Upper lobe of left lung (tissue), 6 donors: ENCODE measurements at regions not wholly inside any gene's neighbourhood (a gene's known extent, or its start where the extent isn't known, plus 50 kb on each side); places are given as distances from the start of the nearest gene placed in this dataset.

Experiments
- ATAC-seq, 2 donors: fragments of 200-7000 bp; cut with Tn5 transposase; one replicate each; pipeline ENCODE4 v1.9.1; 2022; ENCODE audit warnings: mild to moderate bottlenecking in 2 of 2, moderate library complexity in 2 of 2; ENCODE audit not compliant: low FRiP score in 2 of 2
- DNase-seq, 2 donors: peaks; one replicate each; pipeline ENCODE4 v3.0.0-alpha.2; 2019 to 2020
- H3K27ac ChIP-seq, 4 donors: fragments of 200-600 bp; sonication (generic); one replicate each; pipeline ENCODE4 v1.5.1; 2016 to 2019
- H3K27me3 ChIP-seq, 4 donors: fragments of 200-600 bp; sonication (generic); one replicate each; pipeline ENCODE4 v1.5.1; 2017 to 2019
- H3K36me3 ChIP-seq, 4 donors: fragments of 200-600 bp; sonication (generic); one replicate each; pipeline ENCODE4 v1.5.1; 2016 to 2019
- H3K4me1 ChIP-seq, 4 donors: fragments of 200-600 bp; sonication (generic); one replicate each; pipeline ENCODE4 v1.5.1; 2018 to 2019
- H3K4me3 ChIP-seq, 4 donors: fragments of 200-600 bp; sonication (generic); one replicate each; pipeline ENCODE4 v1.5.1; 2017 to 2019; ENCODE audit warnings: mild to moderate bottlenecking in 2 of 4, moderate library complexity in 1 of 4
- H3K9me3 ChIP-seq, 4 donors: fragments of 200-600 bp; sonication (generic); one replicate each; pipeline ENCODE4 v1.5.1; 2018 to 2019
- CTCF ChIP-seq, 6 experiments: fragments of 450-650 bp in 4 of 6; fragments of 200-600 bp in 2 of 6; sonication (generic) in 2 of 6; IDR thresholded peaks; one replicate each; pipeline ENCODE4 v1.5.1; 2016 to 2019; ENCODE audit warnings: antibody characterized with exemption in 6 of 6
- EP300 ChIP-seq, 4 donors: sonication (generic); formaldehyde crosslinking; IDR thresholded peaks; one replicate each; pipeline ENCODE4 v1.5.1; 2017; ENCODE audit warnings: antibody characterized with exemption in 4 of 4, control low read depth in 2 of 4
- POLR2A ChIP-seq, 4 donors: fragments of 450-650 bp; IDR thresholded peaks; one replicate each; pipeline ENCODE4 v1.5.1; 2016 to 2017; ENCODE audit warnings: antibody characterized with exemption in 4 of 4, mild to moderate bottlenecking in 2 of 4
- POLR2AphosphoS5 ChIP-seq, 2 donors: sonication (generic); formaldehyde crosslinking; IDR thresholded peaks; one replicate each; pipeline ENCODE4 v1.5.1; 2017; ENCODE audit warnings: antibody characterized with exemption in 2 of 2
- WGBS, 2 donors: methylation state at CpG; one replicate each; pipeline ENCODE4 v1.1.5; 2017 to 2018; 5-methylcytosine and 5-hydroxymethylcytosine counted together
- donor health status: DM: no; HTN: no; CAD: no; lungs with moderate emphysema.
- donor health status: DM: no; HTN: yes; CAD: no; lungs with severe emphysema.

- 79 to 89% methylated on average over 2 of the region's 2 CpGs for WGBS, 2 donors
Measured at GRCh38 chr20:42003380-42003779, 385.2 kb upstream of the CHD6 start.

GRCh38 chr20:41998539-41999341, 380.6 kb upstream of the CHD6 start:
- no peak for TF ChIP-seq POLR2AphosphoS5 (IDR thresholded peaks at IDR 0.05)
- TF ChIP-seq CTCF (IDR thresholded peaks at IDR 0.05), result no peak
- TF ChIP-seq EP300 (IDR thresholded peaks at IDR 0.05), result no peak
- TF ChIP-seq POLR2A (IDR thresholded peaks at IDR 0.05), result no peak
- Histone ChIP-seq H3K27ac (no peak overlapping the region), H3K36me3 (no peaks in the 10 kb centered on the region), H3K27me3 (no peaks in the 10 kb centered on the region), H3K9me3 (peaks cover 0 to 8% (median 0%) of the 10 kb centered on the region in 4 donors), H3K4me1 (no peaks in the 10 kb centered on the region), H3K4me3 (no peak overlapping the region)
- WGBS, 2 donors, result 93 to 96% methylated on average over 59 to 67 of the region's 92 CpGs
- ATAC-seq (no peak), DNase-seq (peak in 1 of 2 donors; percentile 80)

More at GRCh38 chr20:42003380-42003779, 385.2 kb upstream of the CHD6 start:
- no peak overlapping the region for H3K27ac ChIP-seq
- H3K9me3 ChIP-seq, result peaks cover 0 to 8% (median 0%) of the 10 kb centered on the region in 4 donors
- H3K36me3 ChIP-seq, result no peaks in the 10 kb centered on the region
- ATAC-seq, result no peak
- no peak for TF ChIP-seq POLR2AphosphoS5 (IDR thresholded peaks at IDR 0.05)
- no peak for TF ChIP-seq POLR2A (IDR thresholded peaks at IDR 0.05)
- TF ChIP-seq CTCF (IDR thresholded peaks at IDR 0.05), result no peak
- no peak for TF ChIP-seq EP300 (IDR thresholded peaks at IDR 0.05)
- H3K4me3 ChIP-seq, result no peak overlapping the region
- no peak for DNase-seq
- no peaks in the 10 kb centered on the region for H3K27me3 ChIP-seq
- H3K4me1 ChIP-seq, result no peaks in the 10 kb centered on the region

- Histone ChIP-seq H3K9me3 (peaks cover 0 to 8% (median 0%) of the 10 kb centered on the region in 4 donors), H3K27ac (no peak overlapping the region), H3K27me3 (no peaks in the 10 kb centered on the region), H3K36me3 (no peaks in the 10 kb centered on the region), H3K4me3 (no peak overlapping the region), H3K4me1 (no peaks in the 10 kb centered on the region)
- TF ChIP-seq POLR2A (IDR thresholded peaks at IDR 0.05), result no peak
- TF ChIP-seq CTCF (IDR thresholded peaks at IDR 0.05), result no peak
- no peak for TF ChIP-seq EP300 (IDR thresholded peaks at IDR 0.05)
- TF ChIP-seq POLR2AphosphoS5 (IDR thresholded peaks at IDR 0.05), result no peak
- WGBS, 2 donors, result 85 to 87% methylated on average over 3 of the region's 3 CpGs
- ATAC-seq (no peak), DNase-seq (no peak)
Measured at GRCh38 chr20:41996951-41997350, 378.8 kb upstream of the CHD6 start.

- 69 to 73% methylated on average over 4 of the region's 4 CpGs for WGBS, 2 donors
- Histone ChIP-seq H3K4me1 (no peaks in the 10 kb centered on the region), H3K4me3 (no peak overlapping the region), H3K9me3 (no peaks in the 10 kb centered on the region), H3K27me3 (no peaks in the 10 kb centered on the region), H3K27ac (no peak overlapping the region), H3K36me3 (no peaks in the 10 kb centered on the region)
- DNase-seq (no peak), ATAC-seq (no peak)
- TF ChIP-seq EP300 (IDR thresholded peaks at IDR 0.05), result no peak
- TF ChIP-seq CTCF (IDR thresholded peaks at IDR 0.05), result no peak
- TF ChIP-seq POLR2A (IDR thresholded peaks at IDR 0.05), result no peak
- no peak for TF ChIP-seq POLR2AphosphoS5 (IDR thresholded peaks at IDR 0.05)
Measured at GRCh38 chr20:41992481-41992880, 374.3 kb upstream of the CHD6 start.

- no peaks in the 10 kb centered on the region for H3K9me3 ChIP-seq
Measured at GRCh38 chr20:41991412-41991811, 373.2 kb upstream of the CHD6 start.

More at GRCh38 chr20:41991412-41991811, 373.2 kb upstream of the CHD6 start:
- Histone ChIP-seq H3K4me3 (no peak overlapping the region), H3K27ac (no peak overlapping the region), H3K36me3 (no peaks in the 10 kb centered on the region), H3K4me1 (no peaks in the 10 kb centered on the region), H3K27me3 (no peaks in the 10 kb centered on the region)
- no peak for TF ChIP-seq POLR2A (IDR thresholded peaks at IDR 0.05)
- no peak for TF ChIP-seq EP300 (IDR thresholded peaks at IDR 0.05)
- no peak for TF ChIP-seq CTCF (IDR thresholded peaks at IDR 0.05)
- no peak for TF ChIP-seq POLR2AphosphoS5 (IDR thresholded peaks at IDR 0.05)
- ATAC-seq, result no peak
- 52 to 68% methylated on average over 1 of the region's 1 CpG for WGBS, 2 donors
- no peak for DNase-seq
